NT2/D1 (cell line): ENCODE measurements at regions not wholly inside any gene's neighbourhood (a gene's known extent, or its start where the extent isn't known, plus 50 kb on each side); places are given as distances from the start of the nearest gene placed in this dataset.

Experiments used
- DNase-seq: peaks from one replicate; pipeline ENCODE4 v3.0.0-alpha.2; 2011; ENCODE audit warnings: low read depth, low spot score
- H3K27me3 ChIP-seq: 2 replicates; pipeline ENCODE4 v1.6.0; 2011; ENCODE audit warnings: mild to moderate bottlenecking; ENCODE audit not compliant: insufficient read length, insufficient read depth
- H3K36me3 ChIP-seq: 2 replicates; pipeline ENCODE4 v1.6.1; 2011; ENCODE audit warnings: mild to moderate bottlenecking, low read length, mixed read lengths; ENCODE audit not compliant: insufficient read depth, insufficient read length
- H3K4me1 ChIP-seq: 2 replicates; pipeline ENCODE4 v1.5.1; 2011; ENCODE audit not compliant: insufficient read depth, insufficient read length
- H3K4me3 ChIP-seq: 2 replicates; pipeline ENCODE4 v1.5.1; 2011; ENCODE audit warnings: low read depth; ENCODE audit not compliant: insufficient read length
- H3K9ac ChIP-seq: 2 replicates; pipeline ENCODE4 v1.6.0; 2011; ENCODE audit warnings: low read depth; ENCODE audit not compliant: insufficient read length
- H3K9me3 ChIP-seq: 2 replicates; pipeline ENCODE4 v1.5.1; 2011; ENCODE audit warnings: mild to moderate bottlenecking, low read length; ENCODE audit not compliant: insufficient read depth
- SUZ12 ChIP-seq: IDR thresholded peaks from 2 replicates; pipeline ENCODE4 v1.6.1; 2011; ENCODE audit not compliant: insufficient read length, insufficient read depth; ENCODE audit errors: extremely low read depth
- YY1 ChIP-seq: IDR thresholded peaks from 2 replicates; pipeline ENCODE4 v1.6.1; 2011; ENCODE audit not compliant: insufficient read length, insufficient read depth
- ZNF274 ChIP-seq: IDR thresholded peaks from 2 replicates; pipeline ENCODE4 v1.6.1; 2011; ENCODE audit warnings: mild to moderate bottlenecking, low read depth, low read length

DNA sequence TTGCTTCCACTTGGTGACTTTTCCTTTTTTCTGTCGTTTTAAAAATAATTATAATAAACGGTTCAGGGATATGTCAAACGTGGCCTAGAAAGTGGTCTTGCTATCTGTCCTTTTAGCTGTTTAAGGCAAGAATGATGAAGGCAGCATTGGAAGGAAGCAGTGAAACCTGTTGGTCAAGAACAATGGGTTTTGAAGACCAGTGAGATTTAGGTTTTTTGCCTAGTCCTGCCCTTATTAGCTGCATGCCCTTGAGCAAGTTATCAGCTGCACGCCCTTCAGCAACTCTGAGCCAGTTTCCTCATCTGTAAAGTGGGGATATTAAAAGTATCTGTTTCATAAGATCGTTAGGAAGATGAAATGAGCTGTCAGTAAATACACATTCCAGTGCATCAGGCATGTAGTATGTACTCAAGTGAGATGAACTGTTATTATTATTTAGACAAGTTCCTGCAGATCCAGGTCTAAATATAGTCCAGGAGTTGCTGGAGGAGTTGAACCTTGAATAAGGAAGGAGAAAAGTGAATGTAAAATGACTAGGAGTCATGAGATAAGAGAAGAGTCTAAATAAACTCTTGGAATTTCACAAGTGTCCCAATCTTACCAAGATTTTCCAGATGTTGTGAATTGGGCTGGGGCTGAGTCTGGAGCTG lies 90.8 kb upstream of the HSD17B12 start:
- DNase-seq, result no peak

DNA sequence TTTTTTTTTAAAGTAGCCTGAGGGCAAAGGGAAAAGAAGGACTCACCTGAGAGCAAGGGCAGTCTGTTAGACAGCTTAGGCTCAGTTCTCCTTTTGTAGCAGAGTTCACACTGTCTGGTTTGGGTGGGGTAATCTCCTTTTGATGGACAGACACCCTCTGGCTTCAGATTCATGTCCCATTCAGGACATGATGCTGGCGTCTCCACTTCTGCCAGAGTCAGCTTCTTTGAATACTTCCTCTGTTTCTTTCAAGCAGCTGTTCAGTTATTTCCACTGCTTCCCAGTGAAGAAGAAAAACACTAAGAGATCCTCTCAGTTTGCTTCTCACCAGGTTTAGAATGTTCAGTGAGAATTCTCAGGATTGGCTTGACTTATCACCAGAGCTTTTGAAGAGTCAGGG lies 79.0 kb upstream of the HSD17B12 start:
- Histone ChIP-seq H3K9ac (no peak overlapping the region), H3K27me3 (no peaks in the 10 kb centered on the region), H3K36me3 (no peaks in the 10 kb centered on the region), H3K4me3 (no peak overlapping the region), H3K9me3 (no peaks in the 10 kb centered on the region), H3K4me1 (no peaks in the 10 kb centered on the region)
- DNase-seq, result no peak
- TF ChIP-seq YY1 (no peak), SUZ12 (no peak), ZNF274 (no peak)

More for the DNA sequence above, 90.8 kb upstream of the HSD17B12 start:
- TF ChIP-seq YY1, result no peak
- no peak for TF ChIP-seq ZNF274
- TF ChIP-seq SUZ12, result no peak
- Histone ChIP-seq H3K9me3 (no peaks in the 10 kb centered on the region), H3K9ac (no peak overlapping the region), H3K36me3 (no peaks in the 10 kb centered on the region), H3K4me1 (no peaks in the 10 kb centered on the region), H3K4me3 (no peak overlapping the region), H3K27me3 (peaks cover 18% of the 10 kb centered on the region)

DNA sequence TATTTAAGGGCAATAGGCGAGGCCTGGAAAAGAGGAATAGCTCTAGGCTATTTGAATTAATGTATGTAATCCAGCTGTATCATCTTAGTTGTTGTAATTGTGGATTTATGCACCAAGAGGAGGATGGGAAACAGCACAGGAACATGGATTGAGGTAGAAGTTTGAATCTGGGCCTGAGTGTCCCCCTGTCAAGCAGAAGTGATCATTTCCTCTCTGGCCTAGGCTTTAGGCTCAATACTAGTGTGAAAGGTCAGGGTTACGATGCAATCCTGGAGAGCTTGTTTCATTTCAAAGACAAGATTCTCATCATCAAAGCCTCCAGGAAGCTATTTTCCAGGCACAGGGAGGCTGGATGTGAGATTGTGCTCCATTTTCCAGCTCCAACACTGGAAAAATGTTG lies 77.9 kb upstream of the HSD17B12 start:
- Histone ChIP-seq H3K9ac (no peak overlapping the region), H3K4me1 (no peaks in the 10 kb centered on the region), H3K36me3 (no peaks in the 10 kb centered on the region), H3K4me3 (no peak overlapping the region), H3K27me3 (no peaks in the 10 kb centered on the region), H3K9me3 (no peaks in the 10 kb centered on the region)
- no peak for TF ChIP-seq SUZ12
- no peak for TF ChIP-seq YY1
- no peak for TF ChIP-seq ZNF274
- DNase-seq, result no peak

DNA sequence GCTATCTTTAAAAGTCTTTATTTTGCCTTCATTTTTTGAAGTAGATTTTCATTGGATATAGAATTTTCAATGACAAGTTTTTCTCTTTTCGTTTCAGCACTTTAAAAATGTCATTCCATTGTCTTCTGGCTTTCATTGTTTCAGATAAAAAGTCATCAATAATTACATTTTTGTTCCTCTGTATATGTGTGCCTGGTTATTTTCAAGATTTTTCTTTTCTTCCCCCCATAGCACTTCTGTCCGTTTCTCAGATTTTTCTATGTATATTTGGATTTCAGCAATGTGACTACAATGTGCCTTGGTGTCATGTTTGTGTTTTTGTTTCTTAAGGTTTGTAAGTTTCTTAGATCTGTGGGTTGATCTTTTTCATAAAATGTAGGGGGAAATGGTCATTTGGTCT lies 66.3 kb upstream of the HSD17B12 start:
- Histone ChIP-seq H3K4me3 (no peak overlapping the region), H3K36me3 (no peaks in the 10 kb centered on the region), H3K4me1 (no peaks in the 10 kb centered on the region), H3K9me3 (peaks cover 15% of the 10 kb centered on the region), H3K9ac (no peak overlapping the region), H3K27me3 (no peaks in the 10 kb centered on the region)
- no peak for DNase-seq
- TF ChIP-seq SUZ12 (no peak), YY1 (no peak), ZNF274 (no peak)

DNA sequence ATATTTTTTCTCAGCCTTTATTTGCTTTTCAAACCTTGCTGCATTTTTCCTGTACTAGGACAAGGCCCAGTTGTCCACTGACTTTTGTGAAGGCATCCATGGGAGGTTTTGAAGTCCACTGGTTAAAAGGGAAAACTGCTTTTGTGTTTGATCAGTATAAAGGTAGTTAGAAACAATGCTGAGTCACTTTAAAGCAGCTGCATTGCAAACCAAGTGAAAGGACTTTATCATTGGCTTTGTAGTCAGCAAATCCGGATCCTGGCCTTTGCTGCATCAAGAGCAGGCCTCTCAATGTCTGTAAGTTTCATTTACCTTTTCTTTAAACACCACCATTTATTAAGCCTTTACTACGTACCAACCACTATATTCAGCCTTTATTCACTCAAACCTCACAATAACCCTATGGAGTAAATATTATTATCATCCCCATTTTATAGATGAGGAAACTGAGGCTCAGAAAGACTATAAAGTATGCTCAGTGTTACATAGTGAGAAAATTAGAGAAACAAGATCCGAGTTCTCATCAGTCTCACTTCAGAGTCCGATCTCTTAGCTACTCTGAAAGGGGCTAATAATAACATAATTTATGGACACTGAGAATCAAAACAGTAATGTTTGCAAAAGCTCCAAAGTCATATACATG lies 60.6 kb upstream of the HSD17B12 start:
- no peak for DNase-seq
- Histone ChIP-seq H3K27me3 (no peaks in the 10 kb centered on the region), H3K36me3 (no peaks in the 10 kb centered on the region), H3K4me3 (no peak overlapping the region), H3K4me1 (no peaks in the 10 kb centered on the region), H3K9ac (no peak overlapping the region), H3K9me3 (peaks cover 2% of the 10 kb centered on the region; the same call in 1 of the 2 replicates)
- TF ChIP-seq ZNF274 (no peak), YY1 (no peak), SUZ12 (no peak)

DNA sequence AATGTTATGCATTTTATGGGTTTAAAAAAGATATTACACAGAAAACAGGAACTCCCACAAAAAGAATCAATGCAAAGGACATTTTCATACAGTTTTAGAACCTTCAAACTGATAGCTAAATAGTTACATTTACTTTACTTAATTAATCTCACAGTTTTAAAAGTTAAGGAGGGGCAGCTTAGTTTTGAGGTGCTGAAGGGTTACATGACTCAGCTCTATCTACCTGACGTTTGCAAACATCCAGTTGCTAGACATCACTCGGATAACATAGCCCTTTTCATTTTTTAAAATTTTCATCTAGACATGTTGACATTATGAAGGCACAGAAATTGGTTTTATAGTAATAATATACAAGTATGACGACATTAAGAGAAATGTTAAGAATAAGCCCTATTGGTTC lies 53.7 kb upstream of the HSD17B12 start:
- Histone ChIP-seq H3K4me3 (no peak overlapping the region), H3K27me3 (no peaks in the 10 kb centered on the region), H3K36me3 (no peaks in the 10 kb centered on the region), H3K9ac (no peak overlapping the region), H3K9me3 (no peaks in the 10 kb centered on the region), H3K4me1 (no peaks in the 10 kb centered on the region)
- TF ChIP-seq SUZ12, result no peak
- no peak for TF ChIP-seq ZNF274
- no peak for TF ChIP-seq YY1
- DNase-seq, result no peak
